ENCODE measurements at regions not wholly inside any gene's neighbourhood (a gene's known extent, or its start where the extent isn't known, plus 50 kb on each side); places are given as distances from the start of the nearest gene placed in this dataset.

GRCh38 chrX:107556967-107557366 is 71.3 kb upstream of the PRPS1 start:
- TF ChIP-seq POLR2A (IDR thresholded peaks at IDR 0.05; ENCODE audit: low read length) (no peak), GATA1 (IDR thresholded peaks at IDR 0.05; ENCODE audit: low read depth, low read length) (no peak)

Data from erythroblast (primary cell).